Keratinocyte (primary cell): ENCODE measurements at regions not wholly inside any gene's neighbourhood (a gene's known extent, or its start where the extent isn't known, plus 50 kb on each side); places are given as distances from the start of the nearest gene placed in this dataset.

ENCODE experiments used
- DNase-seq: peaks from one replicate; pipeline ENCODE4 v3.0.0-alpha.2; 2011; ENCODE audit warnings: low read depth, missing footprints, low spot score
- FAIRE-seq: peaks from 2 replicates; lab custom pipeline; 2011; peaks lifted over from hg19 to GRCh38; lab: Jason Lieb, UNC
- H2AFZ ChIP-seq: 2 replicates; pipeline ENCODE4 v1.6.0; 2012; ENCODE audit warnings: low read length, control low read depth, inconsistent platforms; ENCODE audit not compliant: control insufficient read depth
- H3K27ac ChIP-seq: 2 replicates; pipeline ENCODE4 v1.5.1; 2011; ENCODE audit warnings: low read length; ENCODE audit not compliant: control insufficient read depth, insufficient read depth
- H3K27me3 ChIP-seq: 3 replicates; pipeline ENCODE4 v1.6.0; 2011; ENCODE audit warnings: low read length; ENCODE audit not compliant: control insufficient read depth, insufficient read depth; ENCODE audit errors: extremely low read depth
- H3K36me3 ChIP-seq, 2 experiments: 2 replicates in 1 of 2; 3 replicates in 1 of 2; pipeline ENCODE4 v1.5.1; 2011; ENCODE audit warnings: low read length in 2 of 2, mild to moderate bottlenecking in 1 of 2; ENCODE audit not compliant: control insufficient read depth in 2 of 2, insufficient read depth in 2 of 2; ENCODE audit errors: extremely low read depth in 1 of 2
- H3K4me1 ChIP-seq: 3 replicates; pipeline ENCODE4 v1.5.1; 2011; ENCODE audit warnings: low read length; ENCODE audit not compliant: control insufficient read depth, insufficient read depth; ENCODE audit errors: extremely low read depth
- H3K4me2 ChIP-seq: 3 replicates; pipeline ENCODE4 v1.6.0; 2011; ENCODE audit warnings: low read depth, low read length; ENCODE audit not compliant: control insufficient read depth, insufficient read depth; ENCODE audit errors: extremely low read depth
- H3K4me3 ChIP-seq, 3 experiments: fragments of 200-600 bp in 1 of 3; sonication (generic) in 1 of 3; 2 replicates in 2 of 3; 3 replicates in 1 of 3; pipeline ENCODE4 v1.5.1; 2011 to 2016; ENCODE audit warnings: low read length in 3 of 3, mild to moderate bottlenecking in 3 of 3, control low read depth in 2 of 3, inconsistent platforms in 1 of 3, low read depth in 1 of 3, mixed read lengths in 1 of 3, mixed run types in 1 of 3, moderate library complexity in 1 of 3; ENCODE audit not compliant: control insufficient read depth in 2 of 3, insufficient read depth in 2 of 3; ENCODE audit errors: extremely low read depth in 1 of 3
- H3K79me2 ChIP-seq: 2 replicates; pipeline ENCODE4 v1.6.0; 2012; ENCODE audit warnings: low read length; ENCODE audit not compliant: control insufficient read depth, insufficient read depth
- H3K9ac ChIP-seq: 3 replicates; pipeline ENCODE4 v1.6.0; 2011; ENCODE audit warnings: low read length; ENCODE audit not compliant: control insufficient read depth, insufficient read depth; ENCODE audit errors: extremely low read depth
- H3K9me1 ChIP-seq: 3 replicates; pipeline ENCODE4 v1.6.0; 2011; ENCODE audit warnings: low read length; ENCODE audit not compliant: control insufficient read depth, insufficient read depth; ENCODE audit errors: extremely low read depth
- H3K9me3 ChIP-seq: 2 replicates; pipeline ENCODE4 v1.5.1; 2012; ENCODE audit warnings: low read depth, low read length; ENCODE audit not compliant: control insufficient read depth
- H4K20me1 ChIP-seq: 3 replicates; pipeline ENCODE4 v1.6.0; 2011; ENCODE audit warnings: low read length; ENCODE audit not compliant: control insufficient read depth, insufficient read depth; ENCODE audit errors: extremely low read depth
- CTCF ChIP-seq, 3 experiments: IDR thresholded peaks in 1 of 3; conservative IDR thresholded peaks in 1 of 3; optimal IDR thresholded peaks in 1 of 3; 2 replicates in 2 of 3; 3 replicates in 1 of 3; pipeline versions ENCODE3 to v1.5.1; 2011; ENCODE audit warnings: low read length in 3 of 3, mild to moderate bottlenecking in 3 of 3, moderate library complexity in 2 of 3, control low read depth in 1 of 3, inconsistent platforms in 1 of 3; ENCODE audit not compliant: insufficient read depth in 2 of 3; ENCODE audit errors: extremely low read depth in 1 of 3
- EZH2 ChIP-seq: IDR thresholded peaks from one replicate; pipeline ENCODE4 v1.6.1; 2012; ENCODE audit warnings: inconsistent platforms, mild to moderate bottlenecking, low read length, moderate library complexity
- dilution Hi-C: fragments of 300-500 bp; cut with MboI; formaldehyde crosslinking; loops from one replicate; pipeline ENCODE4 v1.7.0; 2020; ENCODE audit warnings: low sequenced_read_pairs; ENCODE audit not compliant: extremely low pct_ligation_motif_present

- dilution Hi-C loops = no loop called here
- Histone ChIP-seq H3K4me1 (no peaks in the 10 kb centered on the region), H3K36me3 (no peaks in the 10 kb centered on the region), H3K9ac (no peak overlapping the region), H3K79me2 (no peaks in the 10 kb centered on the region), H4K20me1 (no peaks in the 10 kb centered on the region), H3K4me3 (no peak overlapping the region), H3K9me1 (no peaks in the 10 kb centered on the region), H3K4me2 (no peak overlapping the region), H3K9me3 (no peaks in the 10 kb centered on the region), H2AFZ (no peak overlapping the region), H3K27me3 (no peaks in the 10 kb centered on the region), H3K27ac (no peak overlapping the region)
- FAIRE-seq (no peak), DNase-seq (no peak)
- TF ChIP-seq EZH2 = no peak
- no peak for TF ChIP-seq CTCF (optimal IDR thresholded peaks at IDR 0.05 in 1 of 3, IDR thresholded peaks at IDR 0.05 in 1 of 3, conservative IDR thresholded peaks at IDR 0.05 in 1 of 3; ENCODE audit: extremely low read depth in 1 of 3, insufficient read depth in 2 of 3, low read length in 3 of 3)
These were observed 165.0 kb upstream of the POU3F2 start for GRCh38 chr6:98669371-98669770.

- Histone ChIP-seq H4K20me1 (no peaks in the 10 kb centered on the region), H3K9ac (no peak overlapping the region), H3K4me2 (no peak overlapping the region), H2AFZ (no peak overlapping the region), H3K9me3 (no peaks in the 10 kb centered on the region), H3K36me3 (no peaks in the 10 kb centered on the region), H3K27me3 (no peaks in the 10 kb centered on the region), H3K27ac (no peak overlapping the region), H3K4me1 (no peaks in the 10 kb centered on the region), H3K4me3 (no peak overlapping the region), H3K9me1 (no peaks in the 10 kb centered on the region), H3K79me2 (no peaks in the 10 kb centered on the region)
- DNase-seq = no peak
- FAIRE-seq = no peak
- dilution Hi-C loops = no loop called here
- TF ChIP-seq CTCF (optimal IDR thresholded peaks at IDR 0.05 in 1 of 3, IDR thresholded peaks at IDR 0.05 in 1 of 3, conservative IDR thresholded peaks at IDR 0.05 in 1 of 3; ENCODE audit: extremely low read depth in 1 of 3, insufficient read depth in 2 of 3, low read length in 3 of 3) (no peak), EZH2 (no peak)
These were observed 164.2 kb upstream of the POU3F2 start for GRCh38 chr6:98670045-98670746.
